ENCODE measurements at regions not wholly inside any gene's neighbourhood (a gene's known extent, or its start where the extent isn't known, plus 50 kb on each side); places are given as distances from the start of the nearest gene placed in this dataset.

DNA sequence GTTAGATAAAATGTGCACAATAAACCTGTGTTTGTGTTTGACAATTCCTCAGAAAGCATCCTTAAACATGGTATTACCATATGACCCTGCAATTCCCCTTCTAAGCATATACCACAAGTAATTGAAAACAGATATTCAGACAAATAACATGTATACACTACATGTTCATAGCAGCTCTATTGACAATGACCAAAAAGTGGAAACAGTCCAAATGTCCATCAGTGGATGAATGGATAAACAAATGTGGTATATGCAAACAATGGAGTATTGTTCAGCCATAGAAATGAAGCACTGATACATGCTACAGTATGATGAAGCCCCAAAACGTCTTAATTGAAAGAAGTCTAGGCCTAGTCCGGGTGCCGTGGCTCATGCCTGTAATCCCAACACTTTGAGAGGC is 280.1 kb downstream of the OTUD1 start:
- TF ChIP-seq, protein P1, sequence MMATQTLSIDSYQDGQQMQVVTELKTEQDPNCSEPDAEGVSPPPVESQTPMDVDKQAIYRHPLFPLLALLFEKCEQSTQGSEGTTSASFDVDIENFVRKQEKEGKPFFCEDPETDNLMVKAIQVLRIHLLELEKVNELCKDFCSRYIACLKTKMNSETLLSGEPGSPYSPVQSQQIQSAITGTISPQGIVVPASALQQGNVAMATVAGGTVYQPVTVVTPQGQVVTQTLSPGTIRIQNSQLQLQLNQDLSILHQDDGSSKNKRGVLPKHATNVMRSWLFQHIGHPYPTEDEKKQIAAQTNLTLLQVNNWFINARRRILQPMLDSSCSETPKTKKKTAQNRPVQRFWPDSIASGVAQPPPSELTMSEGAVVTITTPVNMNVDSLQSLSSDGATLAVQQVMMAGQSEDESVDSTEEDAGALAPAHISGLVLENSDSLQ (IDR thresholded peaks at IDR 0.05) = no peak
- TF ChIP-seq TARDBP (IDR thresholded peaks at IDR 0.05) (no peak), NFRKB (IDR thresholded peaks at IDR 0.05) (no peak), HDGF (IDR thresholded peaks at IDR 0.05; ENCODE audit: borderline replicate concordance) (no peak), FOXA1 (IDR thresholded peaks at IDR 0.05) (no peak), CTBP1 (IDR thresholded peaks at IDR 0.05; ENCODE audit: borderline replicate concordance) (no peak)

All from HEK293T (cell line).